HG02642 (cell line): ENCODE measurements at regions not wholly inside any gene's neighbourhood (a gene's known extent, or its start where the extent isn't known, plus 50 kb on each side); places are given as distances from the start of the nearest gene placed in this dataset.
"Not testable (repeated sequence)": the region's sequence is repeated elsewhere in the genome, so short reads cannot be mapped to it uniquely, and the experiment has no call there.

Source experiments
- ATAC-seq: cut with Tn5 transposase; IDR thresholded peaks from one replicate; pipeline ENCODE4 v1.9.1; 2021; ENCODE audit warnings: mild to moderate bottlenecking; ENCODE audit not compliant: unreplicated experiment, poor library complexity

GRCh38 chr7:10473569-10473968, 500.1 kb upstream of the PHF14 start:
- no peak for ATAC-seq

DNA sequence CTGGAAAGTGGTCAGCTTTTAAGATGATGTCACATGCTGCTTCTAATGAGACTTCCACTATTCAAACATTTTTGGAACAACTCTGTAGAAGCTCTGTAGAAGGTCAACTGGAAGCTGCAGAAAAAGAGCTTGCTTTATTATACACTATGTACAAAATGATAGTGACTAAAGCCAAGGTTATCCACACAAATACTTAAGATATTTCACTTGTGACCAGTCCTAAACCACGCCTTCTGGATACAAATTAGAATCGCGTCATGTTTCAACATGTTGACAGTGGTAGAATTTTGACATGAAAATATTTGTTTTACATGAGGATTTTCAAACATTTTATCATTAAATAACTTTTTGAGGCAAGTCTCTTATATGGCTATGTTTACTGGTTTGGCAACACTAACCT, 499.6 kb upstream of the PHF14 start:
- no peak for ATAC-seq

DNA sequence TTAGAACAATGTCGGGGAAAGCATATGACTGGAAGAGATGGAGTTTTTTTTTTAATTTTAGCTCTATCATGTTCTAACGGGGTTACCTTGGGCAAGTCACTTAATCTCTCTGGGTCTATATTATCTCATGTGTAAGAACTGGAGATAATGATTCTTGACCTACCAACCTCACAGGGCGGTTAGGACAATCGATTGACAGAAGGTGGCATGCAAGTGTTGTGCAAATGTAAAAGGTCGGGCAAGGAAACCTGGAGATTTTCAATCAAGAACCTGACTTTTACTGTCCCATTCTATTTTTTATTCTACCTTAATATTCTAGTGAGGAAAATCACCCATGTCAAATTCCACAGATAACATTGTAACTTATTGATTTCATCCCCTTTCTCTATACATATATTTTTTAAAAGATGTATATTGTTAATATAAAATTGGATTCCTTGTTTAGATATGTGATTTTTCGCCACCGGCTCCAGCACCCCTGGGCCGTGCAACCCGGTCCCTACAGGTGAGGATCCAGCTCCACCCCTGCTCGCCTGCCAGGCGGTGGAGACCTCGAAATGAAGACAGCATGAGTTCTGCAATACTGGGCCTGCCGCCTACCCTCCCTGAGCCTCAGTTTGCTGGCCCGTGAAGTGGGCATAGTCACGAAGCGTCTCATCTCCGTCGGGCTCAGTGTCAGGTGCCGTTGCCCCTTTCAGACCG, 497.6 kb upstream of the PHF14 start:
- ATAC-seq, result no peak

- no peak for ATAC-seq
These were observed 497.0 kb upstream of the PHF14 start for GRCh38 chr7:10476642-10477041.

GRCh38 chr7:10483671-10484070, 490.0 kb upstream of the PHF14 start:
- no peak for ATAC-seq

DNA sequence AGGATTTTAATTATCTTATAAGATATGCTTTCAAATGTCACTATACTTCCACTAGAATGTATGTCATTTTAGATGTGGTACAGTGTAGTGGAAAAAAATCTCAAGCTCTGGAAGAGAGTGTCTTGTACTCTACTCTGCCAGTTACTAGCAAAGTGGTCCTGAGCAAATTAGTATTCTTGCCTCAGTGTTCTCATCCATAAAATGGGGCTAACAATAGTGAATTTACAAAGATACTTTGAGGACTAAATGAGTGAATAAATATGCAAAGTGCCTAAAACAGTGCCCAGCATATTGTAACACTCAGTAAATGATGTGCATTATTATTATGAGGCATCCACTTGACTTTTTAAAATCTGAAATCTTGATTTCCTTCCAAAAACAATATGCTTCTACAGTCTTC, 488.9 kb upstream of the PHF14 start:
- ATAC-seq, result no peak

DNA sequence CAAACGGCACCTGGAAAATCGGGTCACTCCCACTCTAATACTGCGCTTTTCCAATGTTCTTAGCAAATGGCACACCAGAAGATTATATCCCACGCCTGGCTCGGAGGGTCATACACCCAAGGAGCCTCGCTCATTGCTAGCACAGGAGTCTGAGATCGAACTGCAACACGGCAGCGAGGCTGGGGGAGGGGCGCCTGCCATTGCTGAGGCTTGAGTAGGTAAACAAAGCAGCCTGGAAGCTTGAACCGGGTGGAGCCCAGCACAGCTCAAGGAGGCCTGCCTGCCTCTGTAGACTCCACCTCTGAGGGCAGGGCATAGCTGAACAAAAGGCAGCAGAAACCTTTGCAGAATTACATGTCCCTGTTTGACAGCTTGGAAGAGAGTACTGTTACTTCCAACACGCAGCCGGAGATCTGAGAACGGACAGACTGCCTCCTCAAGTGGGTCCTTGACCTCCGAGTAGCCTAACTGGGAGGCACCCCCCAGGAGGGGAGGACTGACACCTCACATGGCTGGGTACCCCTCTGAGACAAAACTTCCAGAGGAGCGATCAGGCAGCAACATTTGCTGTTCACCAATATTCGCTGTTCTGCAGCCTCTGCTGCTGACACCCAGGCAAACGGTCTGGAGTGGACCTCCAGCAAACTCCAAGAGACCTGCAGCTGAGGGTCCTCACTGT, 472.3 kb upstream of the PHF14 start:
- ATAC-seq, result not testable (repeated sequence)

DNA sequence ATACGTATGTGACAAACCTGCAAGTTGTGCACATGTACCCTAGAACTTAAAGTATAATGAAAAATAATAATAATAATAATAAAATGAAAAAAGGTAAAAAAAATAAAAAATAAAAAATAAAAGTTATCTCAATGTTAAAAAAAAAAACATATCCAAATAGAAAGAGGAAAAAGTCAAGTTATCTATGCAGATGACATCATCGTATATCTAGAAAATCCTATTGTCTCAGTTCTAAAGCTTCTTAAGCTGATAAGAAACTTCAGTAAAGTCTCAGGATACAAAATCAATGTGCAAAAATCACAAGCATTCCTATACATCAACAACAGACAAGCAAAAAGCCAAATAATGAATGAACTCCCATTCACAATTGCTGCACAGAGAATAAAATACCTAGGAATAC, 466.6 kb upstream of the PHF14 start:
- ATAC-seq, result no peak

GRCh38 chr7:10521306-10521705, 452.4 kb upstream of the PHF14 start:
- no peak for ATAC-seq

GRCh38 chr7:10533429-10533828, 440.2 kb upstream of the PHF14 start:
- not testable (repeated sequence) for ATAC-seq

- ATAC-seq, result no peak
These were observed 437.1 kb upstream of the PHF14 start for GRCh38 chr7:10536561-10536960.

DNA sequence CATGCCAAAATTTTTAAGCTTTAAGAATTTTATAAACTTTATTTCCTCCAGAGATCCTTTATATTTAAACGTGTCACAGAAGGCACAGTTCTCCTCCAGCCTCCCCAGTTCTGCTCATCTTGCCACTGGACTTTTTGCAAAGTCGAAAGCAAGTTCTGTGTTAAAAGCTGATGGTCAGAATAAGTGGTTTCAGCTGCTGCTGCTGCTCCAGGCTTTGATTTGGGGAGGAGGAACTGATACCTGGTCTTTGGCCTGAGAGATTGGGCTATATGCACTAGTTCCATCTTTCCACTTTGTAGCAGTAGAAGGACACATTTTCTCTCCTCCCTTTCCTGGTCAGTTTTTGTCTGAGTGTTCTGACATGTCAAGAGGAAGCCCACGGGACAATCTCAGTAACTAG, 435.9 kb upstream of the PHF14 start:
- no peak for ATAC-seq

GRCh38 chr7:10557375-10557774, 416.3 kb upstream of the PHF14 start:
- no peak for ATAC-seq

DNA sequence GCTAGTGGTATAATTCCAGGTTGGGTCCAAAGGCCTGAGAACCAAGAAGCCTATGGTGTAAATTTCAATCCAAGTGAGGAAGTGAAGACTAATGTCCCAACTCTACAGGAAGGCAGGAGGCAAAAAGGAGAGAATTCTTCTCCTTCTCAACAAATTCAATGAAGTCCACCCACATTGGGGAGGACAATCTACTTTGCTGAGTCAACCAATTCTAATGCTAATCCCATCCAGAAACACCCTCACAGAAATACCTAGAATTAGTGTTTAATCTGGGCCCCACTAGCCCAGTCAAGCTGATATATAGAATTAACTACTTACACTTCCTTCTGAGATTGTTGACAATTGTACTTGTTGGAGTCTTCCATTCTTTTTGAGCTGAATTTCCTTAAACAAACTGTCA, 413.2 kb upstream of the PHF14 start:
- no peak for ATAC-seq

DNA sequence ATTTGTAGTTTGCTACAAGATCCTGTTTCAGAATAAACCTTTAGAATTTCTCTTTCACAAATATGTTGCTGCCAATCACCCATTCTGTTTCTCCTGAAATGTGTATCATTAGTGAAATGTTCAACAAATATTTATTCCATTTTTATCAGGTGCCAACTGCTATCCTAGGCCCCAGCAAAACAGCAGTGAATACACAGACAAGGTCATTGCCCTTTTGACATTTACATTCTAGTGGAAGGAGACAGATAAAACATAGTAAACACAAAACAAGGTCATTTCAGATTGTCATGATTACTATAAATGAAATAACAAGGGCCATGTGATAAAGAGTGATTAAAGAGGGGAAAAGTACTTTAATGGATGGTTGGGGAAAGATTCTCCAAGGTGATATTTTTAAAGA, 404.8 kb upstream of the PHF14 start:
- ATAC-seq, result no peak

DNA sequence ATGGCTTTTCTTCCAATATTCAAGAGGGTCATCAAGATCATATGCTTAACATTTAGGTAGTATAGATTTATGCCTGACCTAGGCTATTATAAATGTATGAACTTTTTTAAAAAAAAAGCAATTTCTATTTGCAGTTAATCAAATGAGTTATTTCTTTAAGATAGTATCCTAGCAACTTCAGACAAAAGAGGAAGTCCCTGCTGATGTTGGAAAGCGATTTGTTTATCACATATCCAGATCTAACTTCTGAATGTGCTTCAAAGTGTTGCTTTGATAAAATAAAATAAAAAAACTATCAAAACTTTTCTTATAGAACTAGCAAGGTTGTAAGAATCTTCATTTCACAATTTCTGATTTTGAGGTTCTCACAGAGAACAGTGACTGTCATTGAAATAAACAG, 401.9 kb upstream of the PHF14 start:
- ATAC-seq, result no peak

DNA sequence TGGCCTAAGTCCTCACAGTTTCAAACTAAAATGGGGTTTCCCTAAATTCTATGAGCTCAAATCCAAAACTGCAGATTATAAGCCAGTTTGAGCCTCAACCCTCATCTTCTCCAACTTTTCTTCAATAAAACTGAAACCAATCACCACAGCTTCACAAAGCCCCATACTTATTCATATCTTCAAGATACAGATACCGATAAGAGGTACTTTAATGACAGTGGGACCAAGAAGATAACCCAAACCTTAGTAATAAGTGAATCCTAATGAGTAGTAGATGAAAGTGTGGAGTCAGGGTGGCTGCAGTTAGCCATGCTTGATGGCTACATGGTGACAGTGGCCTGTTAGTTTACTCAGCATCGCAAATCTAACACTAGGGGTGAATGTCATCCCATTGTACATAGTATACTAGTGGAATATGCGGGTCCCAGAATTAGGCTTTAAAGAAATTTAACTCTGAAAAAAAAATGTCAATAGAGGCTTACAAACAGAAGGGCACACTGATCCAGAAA, 395.8 kb upstream of the PHF14 start:
- no peak for ATAC-seq

DNA sequence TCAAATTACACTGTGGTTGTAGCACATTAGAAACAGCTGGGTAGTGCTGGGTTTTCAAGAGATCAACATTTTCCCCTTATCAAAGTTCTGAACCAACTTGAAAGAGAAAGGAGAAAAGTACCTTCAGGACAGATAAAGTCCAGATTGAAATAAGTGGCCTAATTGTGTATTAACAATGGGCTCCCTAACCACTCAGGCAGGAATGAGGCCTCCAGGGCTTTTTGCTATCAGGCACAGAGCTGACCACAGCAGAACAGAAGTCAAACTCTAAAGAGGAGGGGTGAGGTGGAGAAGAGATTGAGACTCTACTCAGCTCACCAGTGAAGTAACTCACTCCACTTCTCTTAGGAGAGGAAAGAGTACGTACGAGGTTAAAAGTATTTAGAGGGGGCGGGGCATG, 394.1 kb upstream of the PHF14 start:
- ATAC-seq, result no peak

GRCh38 chr7:10584886-10585285, 388.8 kb upstream of the PHF14 start:
- ATAC-seq, result no peak

- ATAC-seq, result no peak
These were observed 385.6 kb upstream of the PHF14 start for GRCh38 chr7:10588084-10588483.

DNA sequence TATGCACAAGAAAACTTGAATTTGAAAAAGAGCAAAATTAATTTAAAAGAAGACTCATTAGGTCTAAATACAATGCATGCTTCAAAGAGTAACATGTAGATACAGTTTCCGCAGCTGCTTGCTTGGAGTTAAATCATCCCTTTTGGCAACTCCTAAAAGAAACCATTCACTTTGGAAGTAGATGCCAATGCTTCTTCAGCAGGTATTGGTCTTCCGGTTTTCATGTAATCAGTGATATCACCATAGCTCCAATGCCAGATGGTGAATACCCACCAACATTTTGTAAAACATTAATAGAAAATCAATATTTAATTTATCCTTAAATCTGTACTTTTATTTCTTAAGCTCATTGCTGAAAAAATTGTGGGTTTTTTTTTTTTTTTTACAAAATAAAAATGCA, 381.1 kb upstream of the PHF14 start:
- ATAC-seq, result no peak

GRCh38 chr7:10593080-10593479, 380.6 kb upstream of the PHF14 start:
- no peak for ATAC-seq
